ENCODE measurements at regions not wholly inside any gene's neighbourhood (a gene's known extent, or its start where the extent isn't known, plus 50 kb on each side); places are given as distances from the start of the nearest gene placed in this dataset.

DNA sequence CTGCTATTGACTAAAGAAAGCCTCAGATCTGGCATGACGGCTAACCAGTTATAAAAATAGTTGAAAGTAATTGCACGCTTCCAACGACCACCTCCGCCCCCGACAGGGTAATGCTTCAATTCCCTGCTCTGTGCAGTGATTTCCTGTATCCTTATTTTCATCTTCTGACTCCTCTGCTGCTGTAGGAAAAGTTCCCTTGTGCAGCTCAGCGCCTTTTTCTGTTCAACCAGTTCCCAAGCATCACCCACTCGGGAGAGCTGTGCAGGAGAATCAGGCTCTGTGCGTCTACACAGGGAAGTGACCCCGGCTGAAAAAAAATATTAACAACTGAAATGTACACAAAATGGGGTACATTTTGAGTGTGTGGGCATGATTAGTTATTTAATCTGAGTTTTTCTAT, 91.3 kb upstream of the COPS8 start:
- Histone ChIP-seq H2AFZ (ENCODE audit: low read depth, low read length) (no peak overlapping the region), H3K27me3 (ENCODE audit: control insufficient read depth in 2 of 2, insufficient read depth in 2 of 2, low read length in 2 of 2) (peaks cover 0 to 2% of the 10 kb centered on the region in 2 experiments; a peak in 1 of 5 replicates), H3K9me1 (ENCODE audit: control insufficient read depth, insufficient read depth, low read length) (no peaks in the 10 kb centered on the region), H3K27ac (ENCODE audit: extremely low read depth, low read depth, low read length) (no peak overlapping the region), H3K79me2 (ENCODE audit: control insufficient read depth, insufficient read depth, low read length) (no peaks in the 10 kb centered on the region), H3K36me3 (ENCODE audit: control insufficient read depth, insufficient read depth, low read length) (no peaks in the 10 kb centered on the region), H3K4me1 (replicated peaks in 1 of 2; ENCODE audit: control insufficient read depth in 2 of 2, insufficient read depth in 2 of 2, low read length in 2 of 2) (no peaks in the 10 kb centered on the region), H3K9ac (ENCODE audit: insufficient read depth in 1 of 2, low read depth in 2 of 2, low read length in 2 of 2) (no peak overlapping the region), H3K4me2 (ENCODE audit: insufficient read depth, low read length) (no peak overlapping the region), H3K9me3 (replicated peaks; ENCODE audit: control insufficient read depth, insufficient read depth, low read depth, low read length) (no peaks in the 10 kb centered on the region), H3K4me3 (no peak overlapping the region), H4K20me1 (replicated peaks; ENCODE audit: control insufficient read depth, insufficient read depth, low read length) (no peaks in the 10 kb centered on the region)
- BruUV-seq (replicated peaks): no TSS peak
- no peak for TF ChIP-seq PHF20 (IDR thresholded peaks at IDR 0.05; ENCODE audit: partially characterized antibody)
- TF ChIP-seq HDAC1 (IDR thresholded peaks at IDR 0.05): no peak
- TF ChIP-seq, protein P1, sequence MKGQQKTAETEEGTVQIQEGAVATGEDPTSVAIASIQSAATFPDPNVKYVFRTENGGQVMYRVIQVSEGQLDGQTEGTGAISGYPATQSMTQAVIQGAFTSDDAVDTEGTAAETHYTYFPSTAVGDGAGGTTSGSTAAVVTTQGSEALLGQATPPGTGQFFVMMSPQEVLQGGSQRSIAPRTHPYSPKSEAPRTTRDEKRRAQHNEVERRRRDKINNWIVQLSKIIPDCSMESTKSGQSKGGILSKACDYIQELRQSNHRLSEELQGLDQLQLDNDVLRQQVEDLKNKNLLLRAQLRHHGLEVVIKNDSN (CRISPR knock-in tag; IDR thresholded peaks at IDR 0.05): no peak
- TF ChIP-seq POLR2H (tag; IDR thresholded peaks at IDR 0.05; ENCODE audit: low read depth): no peak
- no peak for TF ChIP-seq SAFB (IDR thresholded peaks at IDR 0.05; ENCODE audit: borderline replicate concordance, low read depth, low read length)
- no peak for TF ChIP-seq ZNF184 (CRISPR knock-in tag; IDR thresholded peaks at IDR 0.05)
- TF ChIP-seq ZC3H4 (CRISPR knock-in tag; IDR thresholded peaks at IDR 0.05; ENCODE audit: borderline replicate concordance): no peak
- TF ChIP-seq, protein P2, sequence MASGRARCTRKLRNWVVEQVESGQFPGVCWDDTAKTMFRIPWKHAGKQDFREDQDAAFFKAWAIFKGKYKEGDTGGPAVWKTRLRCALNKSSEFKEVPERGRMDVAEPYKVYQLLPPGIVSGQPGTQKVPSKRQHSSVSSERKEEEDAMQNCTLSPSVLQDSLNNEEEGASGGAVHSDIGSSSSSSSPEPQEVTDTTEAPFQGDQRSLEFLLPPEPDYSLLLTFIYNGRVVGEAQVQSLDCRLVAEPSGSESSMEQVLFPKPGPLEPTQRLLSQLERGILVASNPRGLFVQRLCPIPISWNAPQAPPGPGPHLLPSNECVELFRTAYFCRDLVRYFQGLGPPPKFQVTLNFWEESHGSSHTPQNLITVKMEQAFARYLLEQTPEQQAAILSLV (tag; IDR thresholded peaks at IDR 0.05): no peak
- no peak for TF ChIP-seq NFIX (CRISPR knock-in tag; IDR thresholded peaks at IDR 0.05; ENCODE audit: low read depth)
- no peak for TF ChIP-seq MAFF (IDR thresholded peaks at IDR 0.05; ENCODE audit: low read length)
- TF ChIP-seq, protein P3, sequence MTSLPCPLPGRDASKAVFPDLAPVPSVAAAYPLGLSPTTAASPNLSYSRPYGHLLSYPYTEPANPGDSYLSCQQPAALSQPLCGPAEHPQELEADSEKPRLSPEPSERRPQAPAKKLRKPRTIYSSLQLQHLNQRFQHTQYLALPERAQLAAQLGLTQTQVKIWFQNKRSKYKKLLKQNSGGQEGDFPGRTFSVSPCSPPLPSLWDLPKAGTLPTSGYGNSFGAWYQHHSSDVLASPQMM (CRISPR knock-in tag; IDR thresholded peaks at IDR 0.05): no peak
- TF ChIP-seq GATAD2B (IDR thresholded peaks at IDR 0.05; ENCODE audit: borderline replicate concordance): no peak
- TF ChIP-seq, protein P4, sequence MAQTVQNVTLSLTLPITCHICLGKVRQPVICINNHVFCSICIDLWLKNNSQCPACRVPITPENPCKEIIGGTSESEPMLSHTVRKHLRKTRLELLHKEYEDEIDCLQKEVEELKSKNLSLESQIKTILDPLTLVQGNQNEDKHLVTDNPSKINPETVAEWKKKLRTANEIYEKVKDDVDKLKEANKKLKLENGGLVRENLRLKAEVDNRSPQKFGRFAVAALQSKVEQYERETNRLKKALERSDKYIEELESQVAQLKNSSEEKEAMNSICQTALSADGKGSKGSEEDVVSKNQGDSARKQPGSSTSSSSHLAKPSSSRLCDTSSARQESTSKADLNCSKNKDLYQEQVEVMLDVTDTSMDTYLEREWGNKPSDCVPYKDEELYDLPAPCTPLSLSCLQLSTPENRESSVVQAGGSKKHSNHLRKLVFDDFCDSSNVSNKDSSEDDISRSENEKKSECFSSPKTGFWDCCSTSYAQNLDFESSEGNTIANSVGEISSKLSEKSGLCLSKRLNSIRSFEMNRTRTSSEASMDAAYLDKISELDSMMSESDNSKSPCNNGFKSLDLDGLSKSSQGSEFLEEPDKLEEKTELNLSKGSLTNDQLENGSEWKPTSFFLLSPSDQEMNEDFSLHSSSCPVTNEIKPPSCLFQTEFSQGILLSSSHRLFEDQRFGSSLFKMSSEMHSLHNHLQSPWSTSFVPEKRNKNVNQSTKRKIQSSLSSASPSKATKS (CRISPR knock-in tag; IDR thresholded peaks at IDR 0.05): no peak
- no peak for TF ChIP-seq RUNX1 (IDR thresholded peaks at IDR 0.05; ENCODE audit: low read depth)
- no peak for TF ChIP-seq L3MBTL2 (IDR thresholded peaks at IDR 0.05)
- no peak for TF ChIP-seq NR2C2 (CRISPR knock-in tag; IDR thresholded peaks at IDR 0.05)
- TF ChIP-seq NR2C2 (tag; IDR thresholded peaks at IDR 0.05): no peak
- ChIA-PET POLR2A (no interaction called here), CTCF (ENCODE audit: low intra/inter-chr PET ratio) (no interaction called here)
- in situ Hi-C loops (cut with MboI) (no loop called here), intact Hi-C loops (cut with micrococcal nuclease) (no loop called here)
- no peak for FAIRE-seq
- WGBS (ENCODE audit: insufficient coverage, low coverage, missing lambda C conversion rate): 0% methylated on average over 9 of the region's 9 CpGs
- no peak for ATAC-seq
- DNase-seq (ENCODE audit: extremely low read depth in 1 of 4, low spot score in 3 of 4): no peak

All from K562 (cell line).